H1 (cell line): ENCODE measurements at regions not wholly inside any gene's neighbourhood (a gene's known extent, or its start where the extent isn't known, plus 50 kb on each side); places are given as distances from the start of the nearest gene placed in this dataset.

Experiments
- CTCF ChIA-PET: fragments of 300-600 bp; sonication (Branson Sonifier 250); formaldehyde crosslinking; loops from one replicate; lab custom pipeline; 2021; ENCODE audit not compliant: partially characterized antibody; lab: Charles Lee
- POLR2A ChIA-PET: fragments of 300-600 bp; sonication (Branson Sonifier 250); formaldehyde crosslinking; loops from one replicate; lab custom pipeline; 2021; ENCODE audit warnings: inconsistent platforms; ENCODE audit not compliant: partially characterized antibody; lab: Charles Lee
- DNase-seq, 2 experiments: peaks; one replicate each; pipeline versions ENCODE4 v3.0.0 to v3.0.0-alpha.2; 2010 to 2022; ENCODE audit warnings: low spot score in 2 of 2, low read depth in 1 of 2, mixed read lengths in 1 of 2
- FAIRE-seq: peaks from 2 replicates; lab custom pipeline; 2011; peaks lifted over from hg19 to GRCh38; lab: Jason Lieb, UNC
- H2AFZ ChIP-seq: 2 replicates; pipeline ENCODE4 v1.8.1; 2012; ENCODE audit warnings: low read length, inconsistent platforms
- H2AK5ac ChIP-seq: 2 replicates; pipeline ENCODE4 v1.6.1; 2013; ENCODE audit warnings: low read depth, low read length
- H2BK120ac ChIP-seq: replicated peaks from 2 replicates; pipeline ENCODE3; 2013; ENCODE audit warnings: low read depth, low read length, inconsistent platforms
- H2BK12ac ChIP-seq: 2 replicates; pipeline ENCODE4 v1.6.1; 2013; ENCODE audit warnings: low read depth, low read length
- H2BK15ac ChIP-seq: 2 replicates; pipeline ENCODE4 v1.6.1; 2013; ENCODE audit warnings: low read length
- H2BK20ac ChIP-seq: 2 replicates; pipeline ENCODE4 v1.6.1; 2013; ENCODE audit warnings: low read length
- H2BK5ac ChIP-seq: 2 replicates; pipeline ENCODE4 v1.6.1; 2013; ENCODE audit warnings: low read depth, low read length
- H3K14ac ChIP-seq: 2 replicates; pipeline ENCODE4 v1.6.1; 2013; ENCODE audit warnings: inconsistent platforms; ENCODE audit not compliant: insufficient read length
- H3K18ac ChIP-seq: 2 replicates; pipeline ENCODE4 v1.6.1; 2013; ENCODE audit warnings: low read length; ENCODE audit errors: extremely low read depth
- H3K23ac ChIP-seq: 2 replicates; pipeline ENCODE4 v1.6.1; 2013; ENCODE audit warnings: inconsistent platforms; ENCODE audit not compliant: insufficient read length
- H3K23me2 ChIP-seq: 2 replicates; pipeline ENCODE4 v1.6.1; 2013; ENCODE audit warnings: low read depth, low read length
- H3K27ac ChIP-seq: 2 replicates; pipeline ENCODE4 v1.6.1; 2011; ENCODE audit warnings: low read depth, low read length, inconsistent platforms
- H3K27me3 ChIP-seq, 4 experiments: replicated peaks in 1 of 4; 1 replicate in 1 of 4; 2 replicates in 3 of 4; pipeline versions ENCODE4 v1.6.1 to v1.8.1; 2011 to 2013; ENCODE audit warnings: low read length in 3 of 4, mild to moderate bottlenecking in 3 of 4, inconsistent platforms in 2 of 4, mixed read lengths in 2 of 4, moderate library complexity in 1 of 4; ENCODE audit not compliant: control insufficient read depth in 3 of 4, insufficient read depth in 3 of 4; ENCODE audit errors: extremely low read depth in 1 of 4
- H3K36me3 ChIP-seq, 4 experiments: 2 replicates each; pipeline versions ENCODE4 v1.6.1 to v1.8.1; 2011 to 2013; ENCODE audit warnings: mild to moderate bottlenecking in 4 of 4, low read length in 3 of 4, moderate library complexity in 2 of 4, control low read depth in 1 of 4, inconsistent platforms in 1 of 4; ENCODE audit not compliant: insufficient read depth in 4 of 4, control insufficient read depth in 2 of 4
- H3K4ac ChIP-seq: replicated peaks from 2 replicates; pipeline ENCODE3; 2013; ENCODE audit warnings: low read length, low read depth, mixed read lengths, inconsistent platforms; ENCODE audit not compliant: insufficient read length
- H3K4me1 ChIP-seq, 4 experiments: replicated peaks in 1 of 4; 1 replicate in 1 of 4; 2 replicates in 3 of 4; pipeline versions ENCODE4 v1.6.1 to v1.8.1; 2011 to 2013; ENCODE audit warnings: low read length in 3 of 4, inconsistent platforms in 2 of 4, mixed read lengths in 1 of 4; ENCODE audit not compliant: insufficient read depth in 4 of 4, control insufficient read depth in 3 of 4
- H3K4me2 ChIP-seq, 2 experiments: 2 replicates each; pipeline versions ENCODE4 v1.6.1 to v1.8.1; 2011 to 2013; ENCODE audit warnings: low read depth in 2 of 2, low read length in 2 of 2, control low read depth in 1 of 2, inconsistent platforms in 1 of 2, mild to moderate bottlenecking in 1 of 2; ENCODE audit not compliant: insufficient read depth in 1 of 2
- H3K4me3 ChIP-seq, 4 experiments: fragments of 200-600, 300-600 bp in 1 of 4; sonication (generic), shearing (Covaris generic), sonication (Bioruptor Twin) in 1 of 4; 2 replicates each; pipeline versions ENCODE4 v1.5.1 to v1.8.1; 2011 to 2016; ENCODE audit warnings: low read length in 4 of 4, low read depth in 3 of 4, control low read depth in 2 of 4, inconsistent platforms in 2 of 4, mild to moderate bottlenecking in 2 of 4, mixed read lengths in 1 of 4, moderate library complexity in 1 of 4; ENCODE audit not compliant: insufficient read depth in 2 of 4; ENCODE audit errors: extremely low read depth in 1 of 4
- H3K56ac ChIP-seq: replicated peaks from 2 replicates; pipeline ENCODE3; 2013; ENCODE audit warnings: low read depth, mild to moderate bottlenecking, mixed read lengths, low read length, inconsistent platforms; ENCODE audit not compliant: insufficient read length
- H3K79me1 ChIP-seq: 2 replicates; pipeline ENCODE4 v1.6.1; 2013; ENCODE audit warnings: low read depth, low read length, control low read depth
- H3K79me2 ChIP-seq, 2 experiments: 2 replicates each; pipeline versions ENCODE4 v1.6.1 to v1.8.1; 2012 to 2013; ENCODE audit warnings: low read length in 2 of 2, mild to moderate bottlenecking in 2 of 2, inconsistent platforms in 1 of 2; ENCODE audit not compliant: insufficient read depth in 2 of 2, control insufficient read depth in 1 of 2
- H3K9ac ChIP-seq, 4 experiments: replicated peaks in 1 of 4; 1 replicate in 1 of 4; 2 replicates in 3 of 4; pipeline versions ENCODE4 v1.6.1 to v1.8.1; 2011 to 2013; ENCODE audit warnings: low read depth in 3 of 4, low read length in 3 of 4, control low read depth in 2 of 4, mild to moderate bottlenecking in 2 of 4, moderate library complexity in 2 of 4, inconsistent platforms in 1 of 4; ENCODE audit errors: extremely low read depth in 1 of 4
- H3K9me3 ChIP-seq, 2 experiments: 2 replicates each; pipeline versions ENCODE4 v1.6.1 to v1.8.1; 2012 to 2013; ENCODE audit warnings: mild to moderate bottlenecking in 2 of 2, moderate library complexity in 2 of 2, control low read depth in 1 of 2, inconsistent platforms in 1 of 2, low read depth in 1 of 2, low read length in 1 of 2, mixed read lengths in 1 of 2; ENCODE audit not compliant: insufficient read depth in 2 of 2
- H4K20me1 ChIP-seq, 2 experiments: replicated peaks in 1 of 2; 2 replicates each; pipeline versions ENCODE3 to v1.8.1; 2011 to 2013; ENCODE audit warnings: inconsistent platforms in 2 of 2, low read length in 2 of 2, mild to moderate bottlenecking in 1 of 2; ENCODE audit not compliant: insufficient read depth in 2 of 2, control insufficient read depth in 1 of 2
- H4K5ac ChIP-seq: 2 replicates; pipeline ENCODE4 v1.6.1; 2013; ENCODE audit warnings: low read length, low read depth, mixed read lengths, inconsistent platforms; ENCODE audit not compliant: insufficient read length
- H4K8ac ChIP-seq: 2 replicates; pipeline ENCODE4 v1.8.0; 2013; ENCODE audit warnings: mild to moderate bottlenecking, moderate library complexity, low read length, inconsistent platforms; ENCODE audit not compliant: insufficient read depth; ENCODE audit errors: extremely low read depth
- H4K91ac ChIP-seq: replicated peaks from 2 replicates; pipeline ENCODE3; 2013; ENCODE audit warnings: low read length, mixed read lengths, inconsistent platforms; ENCODE audit not compliant: insufficient read length
- POU5F1 ChIP-seq: IDR thresholded peaks from 2 replicates; pipeline ENCODE4 v1.6.1; 2011; ENCODE audit warnings: low read depth, mild to moderate bottlenecking, low read length, moderate library complexity
- SP4 ChIP-seq: IDR thresholded peaks from 2 replicates; pipeline ENCODE4 v1.6.1; 2012; ENCODE audit warnings: low read length, inconsistent platforms
- TAF7 ChIP-seq: optimal IDR thresholded peaks from 2 replicates; pipeline ENCODE3; 2011; ENCODE audit warnings: low read depth, mild to moderate bottlenecking, inconsistent platforms, low read length, moderate library complexity, borderline replicate concordance
- WGBS, 2 experiments: shearing (Covaris generic) in 1 of 2; methylation state at CpG; one replicate each; pipeline versions ENCODE4 v1.1.6 to v1.1.7; 2013 to 2015; ENCODE audit warnings: low lambda C conversion rate in 2 of 2, mixed read lengths in 2 of 2, inconsistent platforms in 1 of 2, low coverage in 1 of 2, missing lambda C conversion rate in 1 of 2; ENCODE audit not compliant: insufficient replicate concordance in 2 of 2, insufficient coverage in 1 of 2, insufficient read length in 1 of 2; ENCODE audit errors: extremely low coverage in 1 of 2, missing lambda C conversion rate in 1 of 2; 5-methylcytosine and 5-hydroxymethylcytosine counted together

DNA sequence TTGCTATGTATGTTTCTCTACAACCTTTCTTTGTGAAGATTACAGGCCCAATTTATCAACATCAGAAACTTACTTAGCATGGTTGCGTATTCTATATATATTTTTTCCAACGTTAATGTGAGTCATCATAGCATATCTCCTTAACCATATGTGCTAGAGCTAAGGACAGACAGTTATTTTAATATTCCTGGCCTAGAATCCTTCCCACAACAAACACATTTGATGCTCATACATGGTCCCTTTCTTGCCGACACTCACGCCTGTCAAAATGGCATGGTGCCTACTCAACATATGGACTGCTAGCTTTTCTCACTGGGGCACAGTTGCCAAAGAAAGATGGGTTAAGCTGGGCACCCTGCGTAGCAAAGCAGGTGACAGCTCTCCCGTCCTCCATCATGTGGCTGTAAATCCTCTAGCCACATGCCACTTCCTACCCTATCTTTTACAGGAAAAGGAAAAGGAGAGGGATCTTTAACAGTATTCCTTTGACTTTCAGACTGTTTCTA is 75.2 kb upstream of the GALNT5 start:
- no peak overlapping the region for H3K4me3 ChIP-seq
- no peak overlapping the region for H2BK5ac ChIP-seq
- H3K4me1 ChIP-seq = no peaks in the 10 kb centered on the region
- H4K5ac ChIP-seq = no peak overlapping the region
- H3K4ac ChIP-seq = no peak overlapping the region
- no peaks in the 10 kb centered on the region for H3K36me3 ChIP-seq
- H3K79me1 ChIP-seq = no peaks in the 10 kb centered on the region
- no peak overlapping the region for H3K27ac ChIP-seq
- 0 out of 2 replicates have a peak overlapping the region, but pooled peaks have one; percentile 40 for H3K18ac ChIP-seq
- no peak overlapping the region for H3K4me2 ChIP-seq
- H4K91ac ChIP-seq = no peak overlapping the region
- H3K27me3 ChIP-seq = no peaks in the 10 kb centered on the region
- no peak overlapping the region for H3K56ac ChIP-seq
- no peaks in the 10 kb centered on the region for H3K9me3 ChIP-seq
- H2AK5ac ChIP-seq = no peak overlapping the region
- no peak overlapping the region for H4K8ac ChIP-seq
- no peak overlapping the region for H3K23ac ChIP-seq
- H3K79me2 ChIP-seq = no peaks in the 10 kb centered on the region
- no peak overlapping the region for H2BK20ac ChIP-seq
- POLR2A ChIA-PET = no interaction called here
- no peaks in the 10 kb centered on the region for H4K20me1 ChIP-seq
- CTCF ChIA-PET = interaction anchor here (0.6 to 5.4 kb wide), 6 partner anchors 7 to 938 kb away, joined by 3 to 20 read pairs (median 5); no protein-coding TSS in a partner anchor
- no peak overlapping the region for H2BK12ac ChIP-seq
- H3K9ac ChIP-seq = no peak overlapping the region
- FAIRE-seq (no peak), DNase-seq (no peak)
- no peak overlapping the region; the same call in 1 of the 2 replicates for H2AFZ ChIP-seq
- 87% methylated on average over 6 of the region's 6 CpGs; no CpG with 5 or more reads in 1 of the 2 experiments for WGBS, 2 experiments
- TF ChIP-seq TAF7 (no peak), SP4 (no peak), POU5F1 (no peak)
- H3K23me2 ChIP-seq = no peaks in the 10 kb centered on the region
- H2BK120ac ChIP-seq = no peak overlapping the region
- no peak overlapping the region for H2BK15ac ChIP-seq
- H3K14ac ChIP-seq = no peak overlapping the region
